K562 (cell line): ENCODE measurements at regions not wholly inside any gene's neighbourhood (a gene's known extent, or its start where the extent isn't known, plus 50 kb on each side); places are given as distances from the start of the nearest gene placed in this dataset.

Experiments used
- ATAC-seq: fragments of 200-7000 bp; cut with Tn5 transposase; 3 replicates; pipeline ENCODE4 v1.9.1; 2020; ENCODE audit warnings: moderate library complexity
- BruUV-seq: library from RNA; stranded (reverse); fragments of 400-500 nt; replicated peaks from 2 replicates; lab custom pipeline; 2021; lab: Mats Ljungman, UMichigan
- CTCF ChIA-PET: fragments of 300-600 bp; formaldehyde crosslinking; extraction: SDS; loops from one replicate; lab custom pipeline; 2021; ENCODE audit warnings: low intra/inter-chr PET ratio; lab: Yijun Ruan, JAX
- POLR2A ChIA-PET: fragments of 300-600, 350-650 bp; sonication (Branson Sonifier 250); formaldehyde crosslinking; extraction: SDS; loops from one replicate; lab custom pipeline; 2021; ENCODE audit warnings: antibody characterized with exemption, inconsistent platforms; lab: Yijun Ruan, JAX
- DNase-seq, 4 experiments: peaks; one replicate each; pipeline versions ENCODE4 v3.0.0 to v3.0.0-alpha.2; 2011 to 2018; ENCODE audit warnings: low spot score in 3 of 4, mixed read lengths in 3 of 4; ENCODE audit errors: extremely low read depth in 1 of 4
- FAIRE-seq: peaks from 2 replicates; lab custom pipeline; 2011; peaks lifted over from hg19 to GRCh38; lab: Jason Lieb, UNC
- H2AFZ ChIP-seq: 2 replicates; pipeline ENCODE4 v1.6.0; 2011; ENCODE audit warnings: low read depth, low read length, control low read depth, inconsistent platforms
- H3K27ac ChIP-seq: fragments of 200-600 bp; 3 replicates; pipeline ENCODE4 v1.8.0; 2011; ENCODE audit warnings: low read depth, mild to moderate bottlenecking, control low read depth, inconsistent platforms, low read length, moderate library complexity, mixed read lengths; ENCODE audit errors: extremely low read depth
- H3K27me3 ChIP-seq, 2 experiments: fragments of 300-600 bp in 1 of 2; 2 replicates in 1 of 2; 3 replicates in 1 of 2; pipeline versions ENCODE4 v1.6.0 to v1.8.0; 2011; ENCODE audit warnings: inconsistent platforms in 2 of 2, low read length in 2 of 2, mild to moderate bottlenecking in 1 of 2, mixed read lengths in 1 of 2, moderate library complexity in 1 of 2; ENCODE audit not compliant: control insufficient read depth in 2 of 2, insufficient read depth in 2 of 2
- H3K36me3 ChIP-seq: fragments of 300-600 bp; 3 replicates; pipeline ENCODE4 v1.8.0; 2011; ENCODE audit warnings: mild to moderate bottlenecking, low read length, inconsistent platforms; ENCODE audit not compliant: control insufficient read depth, insufficient read depth
- H3K4me1 ChIP-seq, 2 experiments: fragments of 200-600 bp in 1 of 2; replicated peaks in 1 of 2; 2 replicates in 1 of 2; 3 replicates in 1 of 2; pipeline versions ENCODE4 v1.5.1 to v1.8.0; 2011; ENCODE audit warnings: inconsistent platforms in 2 of 2, low read length in 2 of 2, mild to moderate bottlenecking in 1 of 2, mixed read lengths in 1 of 2, moderate library complexity in 1 of 2; ENCODE audit not compliant: control insufficient read depth in 2 of 2, insufficient read depth in 2 of 2
- H3K4me2 ChIP-seq: 2 replicates; pipeline ENCODE4 v1.6.1; 2011; ENCODE audit warnings: low read length, control low read depth, inconsistent platforms, mixed read lengths; ENCODE audit not compliant: insufficient read depth
- H3K4me3 ChIP-seq: fragments of 200-600 bp; sonication (generic), shearing (Covaris generic); 2 replicates; pipeline ENCODE4 v1.5.1; 2016; ENCODE audit warnings: control low read depth, inconsistent platforms
- H3K79me2 ChIP-seq: fragments of 200-600 bp; 3 replicates; pipeline ENCODE4 v1.8.0; 2011; ENCODE audit warnings: low read length, inconsistent platforms; ENCODE audit not compliant: control insufficient read depth, insufficient read depth
- H3K9ac ChIP-seq, 2 experiments: 2 replicates each; pipeline versions ENCODE4 v1.6.0 to v1.6.1; 2011; ENCODE audit warnings: low read depth in 2 of 2, low read length in 2 of 2, control low read depth in 1 of 2, inconsistent platforms in 1 of 2, mild to moderate bottlenecking in 1 of 2, mixed read lengths in 1 of 2; ENCODE audit not compliant: insufficient read depth in 1 of 2
- H3K9me1 ChIP-seq: one replicate; pipeline ENCODE4 v1.6.0; 2011; ENCODE audit warnings: inconsistent platforms, mild to moderate bottlenecking, low read length, moderate library complexity; ENCODE audit not compliant: control insufficient read depth, insufficient read depth
- H3K9me3 ChIP-seq: replicated peaks from 2 replicates; pipeline ENCODE4 v1.5.1; 2011; ENCODE audit warnings: low read depth, low read length, inconsistent platforms; ENCODE audit not compliant: control insufficient read depth, insufficient read depth
- H4K20me1 ChIP-seq: replicated peaks from 2 replicates; pipeline ENCODE4 v1.6.1; 2011; ENCODE audit warnings: low read length, inconsistent platforms, mixed read lengths; ENCODE audit not compliant: control insufficient read depth, insufficient read depth
- HDAC6 ChIP-seq: IDR thresholded peaks from 2 replicates; pipeline ENCODE4 v1.6.1; 2012; ENCODE audit warnings: low read depth, mild to moderate bottlenecking, control low read depth, inconsistent platforms, low read length, moderate library complexity
- MAFG ChIP-seq: fragments of 450-650 bp; conservative IDR thresholded peaks from 2 replicates; pipeline ENCODE4 v1.6.1; 2016; ENCODE audit warnings: missing genetic modification characterization, missing compliant biosample characterization
- RBM15 ChIP-seq: fragments of 200-400 bp; formaldehyde crosslinking; IDR thresholded peaks from 2 replicates; pipeline ENCODE4 v1.6.1; 2018; ENCODE audit warnings: mild to moderate bottlenecking, low read length, moderate library complexity; ENCODE audit not compliant: insufficient read depth
- RUNX1 ChIP-seq: sonication (generic); IDR thresholded peaks from 2 replicates; pipeline ENCODE4 v1.6.1; 2016; ENCODE audit warnings: antibody characterized with exemption, low read depth
- TFAM ChIP-seq: fragments of 250-450 bp; sonication (Bioruptor Pico); conservative IDR thresholded peaks from 2 replicates; pipeline ENCODE4 v1.5.0; 2021; ENCODE audit warnings: mild to moderate bottlenecking, moderate library complexity
- ZNF224 ChIP-seq: sonication (generic); formaldehyde crosslinking; IDR thresholded peaks from 2 replicates; pipeline ENCODE4 v1.8.0; 2022; ENCODE audit warnings: mild to moderate bottlenecking, missing genetic modification reagents
- ZNF239 ChIP-seq: fragments of 250-450 bp; sonication (Bioruptor Pico); IDR thresholded peaks from 2 replicates; pipeline ENCODE4 v1.4.0; 2020; ENCODE audit warnings: mild to moderate bottlenecking
- ZNF740 ChIP-seq, 3 experiments: fragments of 200-800 bp in 1 of 3; sonication (Bioruptor generic) in 1 of 3; sonication (generic) in 1 of 3; formaldehyde crosslinking in 1 of 3; IDR thresholded peaks; 2 replicates each; pipeline versions ENCODE4 v1.6.1 to v1.8.0; 2016 to 2022; ENCODE audit warnings: mild to moderate bottlenecking in 2 of 3, missing compliant biosample characterization in 2 of 3, missing genetic modification characterization in 2 of 3, missing genetic modification reagents in 1 of 3
- WGBS: fragments of 100-300 bp; shearing (Covaris generic); methylation state at CpG from one replicate; pipeline ENCODE4 v1.1.6; 2016; ENCODE audit warnings: low coverage, mixed read lengths; ENCODE audit not compliant: insufficient coverage; ENCODE audit errors: missing lambda C conversion rate; 5-methylcytosine and 5-hydroxymethylcytosine counted together
- in situ Hi-C: fragments of 300-500 bp; cut with MboI; formaldehyde crosslinking; loops from 4 replicates; pipeline ENCODE4 v1.15.0; 2018; ENCODE audit warnings: inconsistent platforms, mixed read lengths
- intact Hi-C: fragments of 100-400 bp; cut with micrococcal nuclease; formaldehyde crosslinking; loops from 2 replicates; pipeline ENCODE4 v1.14.2; 2022

GRCh38 chrX:42135583-42136228, 212.4 kb upstream of the CASK start:
- no peak overlapping the region for H3K9ac ChIP-seq
- no peak overlapping the region for H2AFZ ChIP-seq
- ChIA-PET POLR2A (no interaction called here), CTCF (no interaction called here)
- DNase-seq = no peak
- no peak overlapping the region for H3K27ac ChIP-seq
- intact Hi-C loops (no loop called here), in situ Hi-C loops (no loop called here)
- H3K36me3 ChIP-seq = no peaks in the 10 kb centered on the region
- H3K9me3 ChIP-seq = no peaks in the 10 kb centered on the region
- 7% methylated on average over 1 of the region's 1 CpG for WGBS
- no peaks in the 10 kb centered on the region for H3K27me3 ChIP-seq
- H3K9me1 ChIP-seq = no peaks in the 10 kb centered on the region
- H3K4me3 ChIP-seq = no peak overlapping the region
- FAIRE-seq = no peak
- no TSS peak for BruUV-seq
- H3K4me2 ChIP-seq = no peak overlapping the region
- no peaks in the 10 kb centered on the region for H3K4me1 ChIP-seq
- no peak for ATAC-seq
- H4K20me1 ChIP-seq = no peaks in the 10 kb centered on the region
- TF ChIP-seq RBM15 = no peak
- TF ChIP-seq ZNF740 (CRISPR knock-in tag; IDR thresholded peaks at IDR 0.05) = no peak
- TF ChIP-seq ZNF740 (tag; IDR thresholded peaks at IDR 0.05) = no peak
- TF ChIP-seq HDAC6 = no peak
- no peaks in the 10 kb centered on the region for H3K79me2 ChIP-seq

GRCh38 chrX:42131856-42132255, 208.5 kb upstream of the CASK start:
- in situ Hi-C loops (no loop called here), intact Hi-C loops (no loop called here)
- no peak overlapping the region for H3K9ac ChIP-seq
- H3K9me1 ChIP-seq = no peaks in the 10 kb centered on the region
- no peak overlapping the region for H3K4me2 ChIP-seq
- DNase-seq (no peak), FAIRE-seq (no peak), ATAC-seq (no peak)
- H3K4me3 ChIP-seq = no peak overlapping the region
- POLR2A ChIA-PET = no interaction called here
- CTCF ChIA-PET = no interaction called here
- H3K79me2 ChIP-seq = no peaks in the 10 kb centered on the region
- H3K27me3 ChIP-seq = no peaks in the 10 kb centered on the region
- no peak overlapping the region for H2AFZ ChIP-seq
- H3K27ac ChIP-seq = no peak overlapping the region
- no TSS peak for BruUV-seq
- no peaks in the 10 kb centered on the region for H3K9me3 ChIP-seq
- H4K20me1 ChIP-seq = no peaks in the 10 kb centered on the region
- H3K4me1 ChIP-seq = no peaks in the 10 kb centered on the region
- no peaks in the 10 kb centered on the region for H3K36me3 ChIP-seq
- no peak for TF ChIP-seq TFAM
- TF ChIP-seq RUNX1 = no peak
- no peak for TF ChIP-seq MAFG (tag)
- no peak for TF ChIP-seq ZNF224 (CRISPR knock-in tag)
- no peak for TF ChIP-seq ZNF239 (CRISPR knock-in tag)
